Suprapubic skin (tissue), 4 donors: ENCODE measurements at regions not wholly inside any gene's neighbourhood (a gene's known extent, or its start where the extent isn't known, plus 50 kb on each side); places are given as distances from the start of the nearest gene placed in this dataset.
"Not testable (repeated sequence)": the region's sequence is repeated elsewhere in the genome, so short reads cannot be mapped to it uniquely, and the experiment has no call there.

Experiments used
- DNase-seq, 2 donors: peaks; one replicate each; pipeline ENCODE4 v3.0.0-alpha.2; 2019; ENCODE audit warnings: low spot score in 2 of 2
- H3K27ac ChIP-seq: fragments of 200-600 bp; sonication (generic); one replicate; pipeline ENCODE4 v1.5.1; 2019
- H3K27me3 ChIP-seq: fragments of 200-600 bp; sonication (generic); one replicate; pipeline ENCODE4 v1.5.1; 2019
- H3K36me3 ChIP-seq: fragments of 200-600 bp; sonication (generic); one replicate; pipeline ENCODE4 v1.5.1; 2019
- H3K4me1 ChIP-seq: fragments of 200-600 bp; sonication (generic); one replicate; pipeline ENCODE4 v1.5.1; 2019
- H3K4me3 ChIP-seq: fragments of 200-600 bp; sonication (generic); one replicate; pipeline ENCODE4 v1.5.1; 2019; ENCODE audit warnings: mild to moderate bottlenecking
- H3K9me3 ChIP-seq: fragments of 200-600 bp; sonication (generic); one replicate; pipeline ENCODE4 v1.5.1; 2019
- CTCF ChIP-seq, 2 donors: fragments of 200-600 bp in 1 of 2; fragments of 450-650 bp in 1 of 2; sonication (generic) in 1 of 2; IDR thresholded peaks; one replicate each; pipeline ENCODE4 v1.5.1; 2016 to 2019; ENCODE audit warnings: antibody characterized with exemption in 2 of 2, mild to moderate bottlenecking in 1 of 2, moderate library complexity in 1 of 2
- EP300 ChIP-seq: sonication (generic); formaldehyde crosslinking; IDR thresholded peaks from one replicate; pipeline ENCODE4 v1.6.1; 2017; ENCODE audit warnings: antibody characterized with exemption
- POLR2AphosphoS5 ChIP-seq, 3 donors: sonication (generic); formaldehyde crosslinking; IDR thresholded peaks; one replicate each; pipeline ENCODE4 v1.6.1; 2017; ENCODE audit warnings: antibody characterized with exemption in 3 of 3
- WGBS: methylation state at CpG from one replicate; pipeline ENCODE4 v1.1.5; 2018; 5-methylcytosine and 5-hydroxymethylcytosine counted together

GRCh38 chr6:119423996-119424395 lies 74.4 kb upstream of the MAN1A1 start:
- Histone ChIP-seq H3K27ac (no peak overlapping the region), H3K27me3 (no peaks in the 10 kb centered on the region), H3K9me3 (peaks cover 5% of the 10 kb centered on the region), H3K4me1 (no peaks in the 10 kb centered on the region), H3K4me3 (no peak overlapping the region), H3K36me3 (no peaks in the 10 kb centered on the region)
- DNase-seq, result no peak
- no peak for TF ChIP-seq POLR2AphosphoS5 (IDR thresholded peaks at IDR 0.05)
- TF ChIP-seq CTCF (IDR thresholded peaks at IDR 0.05), result no peak
- 90% methylated on average over 5 of the region's 5 CpGs for WGBS

DNA sequence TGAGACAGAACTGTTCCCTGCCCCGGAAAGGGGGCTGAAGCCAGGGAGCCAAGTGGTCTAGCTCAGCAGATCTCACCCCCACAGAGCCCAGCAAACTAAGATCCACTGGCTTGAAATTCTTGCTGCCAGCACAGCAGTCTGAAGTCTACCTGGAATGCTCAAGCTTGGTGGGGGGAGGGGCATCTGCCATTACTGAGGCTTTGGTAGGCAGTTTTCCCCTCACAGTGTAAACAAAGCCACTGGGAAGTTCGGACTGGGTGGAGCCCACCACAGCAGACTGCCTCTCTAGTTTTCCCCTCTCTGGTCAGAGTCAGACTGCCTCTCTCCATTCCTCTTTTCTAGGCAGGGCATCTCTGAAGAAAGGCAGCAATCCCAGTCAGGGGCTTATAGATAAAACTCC lies 68.5 kb upstream of the MAN1A1 start:
- WGBS, result 93% methylated on average over 2 of the region's 2 CpGs
- H3K4me1 ChIP-seq, H3K27me3 ChIP-seq, H3K27ac ChIP-seq, H3K9me3 ChIP-seq, H3K4me3 ChIP-seq, H3K36me3 ChIP-seq, DNase-seq: not testable (repeated sequence)

DNA sequence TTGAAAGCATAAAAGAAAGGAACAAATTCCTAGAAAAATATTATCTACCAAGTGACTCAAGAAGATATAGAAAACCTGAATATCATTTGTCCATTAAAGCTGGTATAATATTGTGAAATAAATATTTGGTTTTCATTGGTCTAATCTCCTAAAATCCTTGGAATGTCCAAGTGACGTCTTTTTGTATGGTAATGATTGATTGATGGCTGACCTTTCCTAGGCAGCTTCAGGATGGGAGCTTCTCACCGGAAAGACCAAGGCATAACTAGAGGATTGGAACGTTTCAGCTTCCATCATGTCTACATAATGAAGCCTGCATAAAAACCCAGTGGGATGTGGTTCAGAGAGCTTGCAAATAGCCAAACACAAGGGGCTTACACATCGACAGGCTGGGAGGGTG lies 57.6 kb upstream of the MAN1A1 start:
- TF ChIP-seq POLR2AphosphoS5 (IDR thresholded peaks at IDR 0.05) (no peak), EP300 (no peak)
- no peaks in the 10 kb centered on the region for H3K4me1 ChIP-seq
- H3K27me3 ChIP-seq, result no peaks in the 10 kb centered on the region
- no peak overlapping the region for H3K4me3 ChIP-seq
- H3K27ac ChIP-seq, result no peak overlapping the region
- WGBS, result 49% methylated on average over 4 of the region's 4 CpGs
- no peak for DNase-seq
- no peaks in the 10 kb centered on the region for H3K36me3 ChIP-seq
- no peaks in the 10 kb centered on the region for H3K9me3 ChIP-seq

DNA sequence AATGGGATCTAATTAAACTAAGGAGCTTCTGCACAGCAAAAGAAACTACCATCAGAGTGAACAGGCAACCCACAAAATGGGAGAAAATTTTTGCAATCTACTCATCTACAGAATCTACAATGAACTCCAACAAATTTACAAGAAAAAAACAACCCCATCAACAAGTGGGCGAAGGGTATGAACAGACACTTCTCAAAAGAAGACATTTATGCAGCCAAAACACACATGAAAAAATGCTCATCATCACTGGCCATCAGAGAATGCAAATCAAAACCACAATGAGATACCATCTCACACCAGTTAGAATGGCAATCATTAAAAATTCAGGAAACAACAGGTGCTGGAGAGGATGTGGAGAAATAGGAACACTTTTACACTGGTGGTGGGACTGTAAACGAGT lies 55.6 kb upstream of the MAN1A1 start:
- H3K27me3 ChIP-seq, result not testable (repeated sequence)
- 81% methylated on average over 2 of the region's 2 CpGs for WGBS

More for the DNA sequence above, 55.6 kb upstream of the MAN1A1 start:
- not testable (repeated sequence) for H3K4me1 ChIP-seq, H3K9me3 ChIP-seq, DNase-seq, H3K27ac ChIP-seq, H3K4me3 ChIP-seq, H3K36me3 ChIP-seq
